GM12892 (cell line): ENCODE measurements at regions not wholly inside any gene's neighbourhood (a gene's known extent, or its start where the extent isn't known, plus 50 kb on each side); places are given as distances from the start of the nearest gene placed in this dataset.

Experiments
- POLR2A ChIP-seq: IDR thresholded peaks from 2 replicates; pipeline ENCODE4 v1.6.1; 2011; ENCODE audit warnings: low read depth, low read length, control low read depth
- POLR2AphosphoS5 ChIP-seq: IDR thresholded peaks from 2 replicates; pipeline ENCODE4 v1.6.1; 2011; ENCODE audit warnings: low read depth, low read length, control low read depth

DNA sequence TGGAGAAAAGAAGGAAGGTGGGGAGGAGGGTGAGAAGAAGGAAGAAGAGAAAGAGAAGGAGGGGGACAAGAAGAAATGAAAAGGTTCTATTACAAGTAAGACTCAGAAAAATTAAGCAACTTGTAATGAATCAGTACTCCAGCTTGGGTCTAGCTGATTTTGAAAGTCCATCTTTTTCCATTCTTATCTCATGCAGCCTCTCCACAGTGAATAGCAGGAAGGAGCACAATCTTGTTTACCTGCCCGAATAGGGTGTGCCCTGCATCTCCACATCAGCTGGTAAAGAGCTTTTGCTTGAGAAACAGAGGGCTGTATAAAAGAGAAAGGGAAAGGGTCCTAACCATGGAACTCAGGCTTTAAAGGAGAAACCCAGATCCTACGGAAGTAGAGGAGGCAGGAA, 348.8 kb downstream of the TPBG start:
- TF ChIP-seq POLR2AphosphoS5 (no peak), POLR2A (no peak)
